ENCODE measurements at regions not wholly inside any gene's neighbourhood (a gene's known extent, or its start where the extent isn't known, plus 50 kb on each side); places are given as distances from the start of the nearest gene placed in this dataset.
"Not testable (repeated sequence)": the region's sequence is repeated elsewhere in the genome, so short reads cannot be mapped to it uniquely, and the experiment has no call there.

GRCh38 chr13:93038187-93038586, 188.4 kb upstream of the GPC6 start:
- POLR2A ChIA-PET, result no interaction called here
- Histone ChIP-seq H3K9me3 (no peaks in the 10 kb centered on the region), H3F3A (replicated peaks; ENCODE audit: insufficient read depth) (no peaks in the 10 kb centered on the region), H4K20me1 (ENCODE audit: insufficient read depth) (no peaks in the 10 kb centered on the region), H3K27me3 (ENCODE audit: insufficient read depth) (no peaks in the 10 kb centered on the region), H3K79me2 (ENCODE audit: insufficient read depth) (no peaks in the 10 kb centered on the region), H3K9me2 (peaks cover 6% of the 10 kb centered on the region; the same call in 1 of the 2 replicates), H3K4me3 (ENCODE audit: low read depth in 2 of 2, low read length in 1 of 2) (no peak overlapping the region), H3K9ac (no peak overlapping the region), H3K27ac (ENCODE audit: low read depth in 2 of 2, low read length in 1 of 2) (no peak overlapping the region), H3K4me1 (ENCODE audit: control insufficient read depth in 1 of 2, insufficient read depth in 2 of 2, low read depth in 1 of 2, low read length in 1 of 2) (no peaks in the 10 kb centered on the region), H3K36me3 (replicated peaks in 1 of 2; ENCODE audit: control insufficient read depth in 1 of 2, insufficient read depth in 2 of 2, low read length in 1 of 2) (no peaks in the 10 kb centered on the region), H2AFZ (ENCODE audit: low read depth) (no peak overlapping the region), H3K4me2 (no peak overlapping the region)
- no peak for DNase-seq
- no peak for TF ChIP-seq GABPA (IDR thresholded peaks at IDR 0.05; ENCODE audit: low read depth)
- TF ChIP-seq NFIC (IDR thresholded peaks at IDR 0.05; ENCODE audit: borderline replicate concordance), result no peak
- CTCF ChIA-PET, result no interaction called here
- 32% methylated on average over 3 of the region's 3 CpGs for WGBS (ENCODE audit: low lambda C conversion rate)

GRCh38 chr13:93039131-93039530, 187.5 kb upstream of the GPC6 start:
- Histone ChIP-seq H3K4me1 (ENCODE audit: control insufficient read depth in 1 of 2, insufficient read depth in 2 of 2, low read depth in 1 of 2, low read length in 1 of 2) (no peaks in the 10 kb centered on the region), H3K9me3 (no peaks in the 10 kb centered on the region), H3K4me3 (ENCODE audit: low read depth in 2 of 2, low read length in 1 of 2) (no peak overlapping the region), H3K9me2 (peaks cover 6% of the 10 kb centered on the region; the same call in 1 of the 2 replicates), H2AFZ (ENCODE audit: low read depth) (no peak overlapping the region), H3F3A (replicated peaks; ENCODE audit: insufficient read depth) (no peaks in the 10 kb centered on the region), H3K27ac (ENCODE audit: low read depth in 2 of 2, low read length in 1 of 2) (no peak overlapping the region), H3K9ac (no peak overlapping the region), H3K27me3 (ENCODE audit: insufficient read depth) (no peaks in the 10 kb centered on the region), H4K20me1 (ENCODE audit: insufficient read depth) (no peaks in the 10 kb centered on the region), H3K4me2 (no peak overlapping the region), H3K36me3 (replicated peaks in 1 of 2; ENCODE audit: control insufficient read depth in 1 of 2, insufficient read depth in 2 of 2, low read length in 1 of 2) (no peaks in the 10 kb centered on the region), H3K79me2 (ENCODE audit: insufficient read depth) (no peaks in the 10 kb centered on the region)
- no peak for TF ChIP-seq TEAD4 (IDR thresholded peaks at IDR 0.05; ENCODE audit: borderline replicate concordance, insufficient read depth)
- TF ChIP-seq MAX (IDR thresholded peaks at IDR 0.05; ENCODE audit: low read depth), result no peak
- TF ChIP-seq SMC3 (IDR thresholded peaks at IDR 0.05; ENCODE audit: low read depth, low read length), result no peak
- TF ChIP-seq CTCF (IDR thresholded peaks at IDR 0.05), result no peak
- no peak for TF ChIP-seq RXRA (IDR thresholded peaks at IDR 0.05; ENCODE audit: borderline replicate concordance, low read depth)
- TF ChIP-seq EZH2phosphoT487 (IDR thresholded peaks at IDR 0.05; ENCODE audit: borderline replicate concordance, low read depth), result no peak
- TF ChIP-seq RFX5 (IDR thresholded peaks at IDR 0.05; ENCODE audit: low read length), result no peak
- no peak for TF ChIP-seq IRF3 (IDR thresholded peaks at IDR 0.05; ENCODE audit: low read depth, low read length)
- TF ChIP-seq GABPA (IDR thresholded peaks at IDR 0.05; ENCODE audit: low read depth), result no peak
- no peak for TF ChIP-seq REST (IDR thresholded peaks at IDR 0.05; ENCODE audit: low read depth, low read length)
- no peak for TF ChIP-seq PBX3 (IDR thresholded peaks at IDR 0.05)
- TF ChIP-seq EP300 (IDR thresholded peaks at IDR 0.05; ENCODE audit: borderline replicate concordance in 1 of 2, low read depth in 1 of 2, low read length in 1 of 2), result no peak
- no peak for TF ChIP-seq RAD21 (IDR thresholded peaks at IDR 0.05; ENCODE audit: low read length)
- TF ChIP-seq TAF1 (IDR thresholded peaks at IDR 0.05; ENCODE audit: borderline replicate concordance, low read depth, low read length), result no peak
- ChIA-PET POLR2A (no interaction called here), CTCF (no interaction called here)
- 65% methylated on average over 4 of the region's 4 CpGs for WGBS (ENCODE audit: low lambda C conversion rate)
- DNase-seq, result no peak

DNA sequence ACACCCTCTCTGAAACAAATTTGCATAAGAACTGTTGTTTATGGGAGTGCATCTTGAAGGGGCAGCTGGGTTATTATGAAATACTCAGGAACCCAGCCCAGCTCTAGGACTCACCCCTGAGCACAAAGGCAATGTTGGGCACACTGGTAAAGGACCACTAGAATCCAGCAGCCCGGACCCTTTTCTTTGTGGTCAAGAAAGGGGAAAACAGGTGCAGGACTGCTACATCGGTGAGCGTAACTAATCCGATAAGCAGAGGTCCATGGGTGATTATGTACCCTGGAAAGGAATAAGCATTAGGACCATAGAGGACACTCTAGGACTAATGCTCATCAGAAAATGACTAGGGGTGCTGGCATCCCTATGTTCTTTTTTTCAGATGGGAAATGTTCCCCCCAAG, 185.0 kb upstream of the GPC6 start:
- H3K9me3 ChIP-seq; CTCF ChIA-PET; DNase-seq; H3K4me1 ChIP-seq (ENCODE audit: control insufficient read depth in 1 of 2, insufficient read depth in 2 of 2, low read depth in 1 of 2, low read length in 1 of 2); H3K79me2 ChIP-seq (ENCODE audit: insufficient read depth); POLR2A ChIA-PET; H3F3A ChIP-seq (replicated peaks; ENCODE audit: insufficient read depth); H3K27ac ChIP-seq (ENCODE audit: low read depth in 2 of 2, low read length in 1 of 2); H4K20me1 ChIP-seq (ENCODE audit: insufficient read depth); H3K4me3 ChIP-seq (ENCODE audit: low read depth in 2 of 2, low read length in 1 of 2); H2AFZ ChIP-seq (ENCODE audit: low read depth); H3K9ac ChIP-seq; H3K27me3 ChIP-seq (ENCODE audit: insufficient read depth); H3K4me2 ChIP-seq; H3K9me2 ChIP-seq; H3K36me3 ChIP-seq (replicated peaks in 1 of 2; ENCODE audit: control insufficient read depth in 1 of 2, insufficient read depth in 2 of 2, low read length in 1 of 2): not testable (repeated sequence)
- 90% methylated on average over 4 of the region's 4 CpGs for WGBS (ENCODE audit: low lambda C conversion rate)

Measured in SK-N-SH (cell line).